D721Med (cell line): ENCODE measurements at regions not wholly inside any gene's neighbourhood (a gene's known extent, or its start where the extent isn't known, plus 50 kb on each side); places are given as distances from the start of the nearest gene placed in this dataset.

ENCODE experiments used
- DNase-seq: peaks from one replicate; pipeline ENCODE4 v3.0.0; 2011; ENCODE audit warnings: low spot score; ENCODE audit not compliant: insufficient read length
- FAIRE-seq: peaks from 2 replicates; lab custom pipeline; 2011; peaks lifted over from hg19 to GRCh38; lab: Jason Lieb, UNC
- TF ChIP-seq, protein P1 (sequence below): IDR thresholded peaks from 2 replicates; pipeline ENCODE4 v1.5.1; 2012; ENCODE audit warnings: mild to moderate bottlenecking, control low read depth; ENCODE audit not compliant: insufficient read depth; ENCODE audit errors: missing control alignments

DNA sequence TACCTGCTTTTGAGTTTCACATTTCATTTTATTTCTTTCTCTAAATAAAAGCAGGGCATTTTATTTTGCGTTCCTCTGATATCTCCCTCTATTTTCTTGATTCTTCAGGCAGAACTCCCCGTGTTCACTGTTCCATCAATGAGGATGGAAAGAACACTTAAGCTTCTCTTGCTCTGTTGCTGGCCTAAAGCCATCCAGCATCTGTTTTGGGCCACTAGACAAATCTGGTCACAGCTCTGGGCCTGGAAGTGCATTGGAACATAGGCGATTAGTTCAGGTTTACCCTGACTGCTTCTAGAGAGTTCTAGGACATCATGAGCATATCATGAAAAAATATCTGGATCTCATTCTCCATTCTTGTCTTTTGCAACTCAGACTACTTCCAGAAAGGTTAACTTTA lies 611.2 kb downstream of the UTRN start:
- TF ChIP-seq, protein P1, sequence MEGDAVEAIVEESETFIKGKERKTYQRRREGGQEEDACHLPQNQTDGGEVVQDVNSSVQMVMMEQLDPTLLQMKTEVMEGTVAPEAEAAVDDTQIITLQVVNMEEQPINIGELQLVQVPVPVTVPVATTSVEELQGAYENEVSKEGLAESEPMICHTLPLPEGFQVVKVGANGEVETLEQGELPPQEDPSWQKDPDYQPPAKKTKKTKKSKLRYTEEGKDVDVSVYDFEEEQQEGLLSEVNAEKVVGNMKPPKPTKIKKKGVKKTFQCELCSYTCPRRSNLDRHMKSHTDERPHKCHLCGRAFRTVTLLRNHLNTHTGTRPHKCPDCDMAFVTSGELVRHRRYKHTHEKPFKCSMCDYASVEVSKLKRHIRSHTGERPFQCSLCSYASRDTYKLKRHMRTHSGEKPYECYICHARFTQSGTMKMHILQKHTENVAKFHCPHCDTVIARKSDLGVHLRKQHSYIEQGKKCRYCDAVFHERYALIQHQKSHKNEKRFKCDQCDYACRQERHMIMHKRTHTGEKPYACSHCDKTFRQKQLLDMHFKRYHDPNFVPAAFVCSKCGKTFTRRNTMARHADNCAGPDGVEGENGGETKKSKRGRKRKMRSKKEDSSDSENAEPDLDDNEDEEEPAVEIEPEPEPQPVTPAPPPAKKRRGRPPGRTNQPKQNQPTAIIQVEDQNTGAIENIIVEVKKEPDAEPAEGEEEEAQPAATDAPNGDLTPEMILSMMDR, result no peak
- FAIRE-seq (no peak), DNase-seq (no peak)

DNA sequence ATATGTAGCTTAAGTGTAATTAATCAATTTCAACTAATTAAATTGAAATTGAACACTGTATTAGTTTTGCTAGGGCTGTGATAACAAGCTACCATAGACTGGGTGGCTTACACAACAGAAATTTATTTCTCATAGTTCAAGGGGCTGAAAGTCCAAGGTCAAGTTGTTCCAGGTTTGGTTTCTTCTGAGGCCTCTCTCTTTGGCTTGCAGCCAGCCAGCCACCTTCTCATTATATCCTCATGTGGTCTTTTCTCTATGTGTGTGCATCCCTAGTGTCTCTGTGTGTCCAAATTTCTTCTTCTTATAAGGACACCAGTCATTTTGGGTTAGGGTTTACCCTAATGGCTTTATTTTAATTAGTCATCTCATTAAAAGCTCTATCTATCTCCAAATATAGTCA lies 611.7 kb downstream of the UTRN start:
- TF ChIP-seq, protein P1, result no peak
- FAIRE-seq (no peak), DNase-seq (no peak)

DNA sequence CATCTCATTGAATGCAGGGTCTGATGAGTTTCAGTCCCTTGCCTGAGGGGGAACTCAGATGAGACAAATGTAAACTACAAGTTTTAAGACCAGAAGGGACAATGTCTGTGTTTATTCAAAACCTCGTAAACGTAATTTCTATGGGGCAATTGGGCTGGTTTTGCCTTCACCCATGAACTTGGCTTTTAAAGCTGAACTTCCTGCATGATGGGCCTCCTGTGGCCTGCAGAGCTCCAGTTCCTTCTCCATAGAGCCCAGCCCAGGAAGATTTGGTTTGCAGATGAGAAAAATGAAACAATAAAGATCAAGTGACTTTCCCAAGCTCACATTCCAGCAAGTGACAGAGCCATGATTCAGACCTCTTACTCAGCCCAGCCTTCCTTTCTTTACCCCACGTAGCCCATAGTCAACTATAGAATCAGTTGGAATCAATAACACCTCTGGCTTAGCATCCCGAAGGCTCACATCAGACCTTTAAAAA lies 612.3 kb downstream of the UTRN start:
- FAIRE-seq (no peak), DNase-seq (no peak)
- TF ChIP-seq, protein P1, result no peak

DNA sequence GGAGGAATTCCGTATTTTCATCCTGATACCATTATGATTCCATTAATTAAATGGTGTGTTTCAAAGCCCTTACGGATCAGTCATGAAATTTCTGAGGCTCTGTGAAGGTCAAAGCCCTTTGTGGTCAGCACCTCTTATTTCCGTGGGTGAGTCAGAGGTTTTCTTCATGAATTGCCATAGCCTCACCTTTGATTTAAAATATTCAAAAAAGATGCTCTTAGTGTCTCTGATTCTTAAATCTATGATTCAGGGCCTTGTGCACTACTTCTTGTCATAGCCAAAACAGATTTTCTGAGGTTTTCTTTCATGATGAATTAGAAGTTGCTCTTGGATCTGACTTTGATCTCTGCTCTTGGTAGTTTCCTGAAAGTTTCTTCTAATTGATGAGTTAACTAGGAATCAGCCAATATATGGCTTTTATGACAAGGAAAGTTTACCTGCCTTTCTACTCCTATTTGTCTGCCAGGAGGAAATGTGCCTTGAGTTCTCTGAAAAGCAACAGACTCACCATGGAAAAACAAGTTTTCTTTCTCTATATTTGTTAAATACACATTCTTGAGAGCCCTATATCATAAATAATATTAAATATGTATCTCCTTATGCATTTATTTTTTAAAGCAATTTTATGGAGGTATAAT lies 613.0 kb downstream of the UTRN start:
- DNase-seq (no peak), FAIRE-seq (no peak)
- TF ChIP-seq, protein P1, result no peak

DNA sequence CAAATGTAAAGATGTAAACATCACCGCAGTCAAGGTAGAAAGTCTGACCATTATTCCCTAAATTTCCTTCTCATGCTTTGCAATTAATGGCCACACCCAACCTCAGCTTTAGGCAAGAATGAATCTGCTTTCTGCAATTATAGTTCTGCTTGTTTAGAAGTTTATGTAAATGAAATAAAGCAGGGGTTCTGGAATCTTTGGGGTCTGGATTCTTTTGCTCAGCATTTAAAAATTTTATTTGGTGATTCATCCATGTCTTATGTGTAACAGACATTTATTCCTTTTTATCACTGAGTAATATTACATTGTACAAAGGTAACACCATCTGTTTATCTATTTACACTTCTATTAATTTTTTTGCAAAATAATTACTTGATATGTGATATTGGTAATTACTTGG lies 613.6 kb downstream of the UTRN start:
- TF ChIP-seq, protein P1, result no peak
- FAIRE-seq (no peak), DNase-seq (no peak)

DNA sequence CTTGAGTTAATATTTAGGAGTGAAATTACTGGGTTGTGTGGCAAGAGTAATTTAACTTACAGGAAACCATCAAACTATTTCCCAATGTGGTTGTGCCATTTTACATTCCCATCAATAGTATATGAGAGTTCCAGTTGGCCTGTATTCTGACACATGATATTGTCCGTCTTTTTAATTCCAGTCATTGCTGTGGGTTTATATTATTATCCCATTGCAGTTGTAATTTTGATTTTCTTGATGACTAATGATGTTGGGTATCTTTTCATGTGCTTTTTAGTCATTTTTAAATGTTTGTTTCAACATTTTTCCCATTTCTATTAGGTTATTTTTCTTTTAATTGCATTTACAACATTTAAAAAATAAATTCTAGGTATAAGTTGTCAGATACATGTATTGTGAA lies 614.0 kb downstream of the UTRN start:
- FAIRE-seq, result no peak

DNA sequence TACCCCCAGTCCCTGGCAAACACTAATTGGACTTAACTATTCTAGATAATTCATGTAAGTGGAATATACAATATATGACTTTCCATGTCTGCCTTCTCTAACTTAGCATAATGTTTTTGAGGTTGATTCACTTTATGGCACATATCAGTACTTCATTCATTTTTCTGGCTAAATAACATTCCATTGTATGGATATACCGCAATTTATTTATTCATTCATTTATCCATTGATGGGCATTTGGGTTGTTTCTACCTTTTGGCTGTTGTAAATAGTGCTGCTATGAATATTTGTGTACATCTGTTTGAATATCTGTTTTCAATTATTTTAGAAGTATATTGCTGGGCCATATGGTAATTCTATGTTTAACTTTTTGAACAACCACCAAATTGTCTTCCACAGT lies 616.3 kb downstream of the UTRN start:
- FAIRE-seq, result no peak
- DNase-seq, result no peak
- TF ChIP-seq, protein P1, result no peak

More for the DNA sequence above, 614.0 kb downstream of the UTRN start:
- no peak for DNase-seq
- TF ChIP-seq, protein P1, result no peak
